Nephron (organoid): ENCODE measurements at regions not wholly inside any gene's neighbourhood (a gene's known extent, or its start where the extent isn't known, plus 50 kb on each side); places are given as distances from the start of the nearest gene placed in this dataset.

Source experiments
- H3K27ac Mint-ChIP-seq, 3 experiments: 2 replicates each; pipeline ENCODE4 v1.8.0; 2020; ENCODE audit warnings: mixed read lengths in 3 of 3, mild to moderate bottlenecking in 2 of 3, moderate library complexity in 1 of 3
- H3K27me3 Mint-ChIP-seq: 2 replicates; pipeline ENCODE4 v1.8.0; 2021; ENCODE audit warnings: low read depth, mild to moderate bottlenecking, moderate library complexity, mixed read lengths
- H3K36me3 Mint-ChIP-seq: 2 replicates; pipeline ENCODE4 v1.8.0; 2020; ENCODE audit warnings: low read depth, mixed read lengths
- H3K4me1 Mint-ChIP-seq: 2 replicates; pipeline ENCODE4 v1.8.0; 2020; ENCODE audit warnings: mixed read lengths
- H3K4me3 Mint-ChIP-seq, 3 experiments: 2 replicates each; pipeline ENCODE4 v1.8.0; 2020; ENCODE audit warnings: mild to moderate bottlenecking in 3 of 3, mixed read lengths in 3 of 3, moderate library complexity in 2 of 3
- H3K9me3 Mint-ChIP-seq: 2 replicates; pipeline ENCODE4 v1.8.0; 2020; ENCODE audit warnings: mixed read lengths
- CTCF ChIP-seq, 3 experiments: fragments of 200-600 bp; sonication (generic); IDR thresholded peaks; one replicate each; pipeline ENCODE4 v1.5.0; 2021; ENCODE audit warnings: antibody characterized with exemption in 3 of 3; ENCODE audit not compliant: unreplicated experiment in 3 of 3

GRCh38 chr1:81650776-81651175 lies 150.0 kb upstream of the ADGRL2 start:
- Mint-ChIP-seq H3K27me3 (no peaks in the 10 kb centered on the region), H3K27ac (peak overlapping the region; percentile 2 to 53 (median 40)), H3K36me3 (no peaks in the 10 kb centered on the region), H3K4me3 (no peak overlapping the region), H3K9me3 (no peaks in the 10 kb centered on the region), H3K4me1 (peaks cover 6% of the 10 kb centered on the region)
- no peak for TF ChIP-seq CTCF (IDR thresholded peaks at IDR 0.05; ENCODE audit: unreplicated experiment in 3 of 3)

- no peak overlapping the region for H3K27ac Mint-ChIP-seq
- no peaks in the 10 kb centered on the region for H3K36me3 Mint-ChIP-seq
- H3K4me1 Mint-ChIP-seq, result no peaks in the 10 kb centered on the region
- no peak for TF ChIP-seq CTCF (IDR thresholded peaks at IDR 0.05; ENCODE audit: unreplicated experiment in 3 of 3)
- H3K4me3 Mint-ChIP-seq, result no peak overlapping the region
- peaks cover 3% of the 10 kb centered on the region for H3K9me3 Mint-ChIP-seq
- no peaks in the 10 kb centered on the region for H3K27me3 Mint-ChIP-seq
These were observed 164.9 kb upstream of the ADGRL2 start for GRCh38 chr1:81635816-81636215.

GRCh38 chr1:81634294-81634693 lies 166.4 kb upstream of the ADGRL2 start:
- TF ChIP-seq CTCF (IDR thresholded peaks at IDR 0.05; ENCODE audit: unreplicated experiment in 3 of 3), result no peak

GRCh38 chr1:81619156-81619555 lies 181.6 kb upstream of the ADGRL2 start:
- no peak overlapping the region for H3K27ac Mint-ChIP-seq
- no peaks in the 10 kb centered on the region for H3K4me1 Mint-ChIP-seq
- no peak overlapping the region for H3K4me3 Mint-ChIP-seq
- no peak for TF ChIP-seq CTCF (IDR thresholded peaks at IDR 0.05; ENCODE audit: unreplicated experiment in 3 of 3)
- peaks cover 11% of the 10 kb centered on the region for H3K9me3 Mint-ChIP-seq
- H3K27me3 Mint-ChIP-seq, result no peaks in the 10 kb centered on the region
- H3K36me3 Mint-ChIP-seq, result no peaks in the 10 kb centered on the region

More at GRCh38 chr1:81634294-81634693, 166.4 kb upstream of the ADGRL2 start:
- no peak overlapping the region for H3K27ac Mint-ChIP-seq
- no peaks in the 10 kb centered on the region for H3K4me1 Mint-ChIP-seq
- H3K4me3 Mint-ChIP-seq, result no peak overlapping the region
- no peaks in the 10 kb centered on the region for H3K27me3 Mint-ChIP-seq
- peaks cover 3% of the 10 kb centered on the region for H3K9me3 Mint-ChIP-seq
- H3K36me3 Mint-ChIP-seq, result no peaks in the 10 kb centered on the region

GRCh38 chr1:81618376-81618775 lies 182.4 kb upstream of the ADGRL2 start:
- Mint-ChIP-seq H3K9me3 (peaks cover 14% of the 10 kb centered on the region), H3K27me3 (no peaks in the 10 kb centered on the region), H3K4me1 (no peaks in the 10 kb centered on the region), H3K4me3 (no peak overlapping the region), H3K36me3 (no peaks in the 10 kb centered on the region), H3K27ac (peak overlapping the region; percentile 67 to 81 (median 71))
- no peak for TF ChIP-seq CTCF (IDR thresholded peaks at IDR 0.05; ENCODE audit: unreplicated experiment in 3 of 3)

GRCh38 chr1:81617308-81617967 lies 183.3 kb upstream of the ADGRL2 start:
- H3K36me3 Mint-ChIP-seq, result no peaks in the 10 kb centered on the region
- peaks cover 14% of the 10 kb centered on the region for H3K9me3 Mint-ChIP-seq
- no peaks in the 10 kb centered on the region for H3K27me3 Mint-ChIP-seq
- peak overlapping the region in 2 of 3 experiments; percentile 71 to 81 for H3K27ac Mint-ChIP-seq
- no peak overlapping the region for H3K4me3 Mint-ChIP-seq
- no peaks in the 10 kb centered on the region for H3K4me1 Mint-ChIP-seq
- TF ChIP-seq CTCF (IDR thresholded peaks at IDR 0.05; ENCODE audit: unreplicated experiment in 3 of 3), result no peak
